Gastroesophageal sphincter (tissue), 3 donors: ENCODE measurements at regions not wholly inside any gene's neighbourhood (a gene's known extent, or its start where the extent isn't known, plus 50 kb on each side); places are given as distances from the start of the nearest gene placed in this dataset.

Source experiments
- POLR2A ChIP-seq, 2 donors: fragments of 450-650 bp; IDR thresholded peaks; one replicate each; pipeline ENCODE4 v1.6.1; 2017; ENCODE audit warnings: antibody characterized with exemption in 2 of 2, mild to moderate bottlenecking in 2 of 2, moderate library complexity in 1 of 2
- POLR2AphosphoS5 ChIP-seq: sonication (generic); formaldehyde crosslinking; IDR thresholded peaks from one replicate; pipeline ENCODE4 v1.6.1; 2017; ENCODE audit warnings: antibody characterized with exemption
- TF ChIP-seq, protein P1 (sequence below), 4 experiments: fragments of 200-600 bp in 2 of 4; fragments of 450-650 bp in 2 of 4; sonication (generic) in 1 of 4; IDR thresholded peaks; one replicate each; pipeline ENCODE4 v1.5.1; 2017 to 2019; ENCODE audit warnings: antibody characterized with exemption in 4 of 4, mild to moderate bottlenecking in 2 of 4, moderate library complexity in 2 of 4

GRCh38 chr6:137371634-137372016, 122.6 kb downstream of the OLIG3 start:
- TF ChIP-seq, protein P1, sequence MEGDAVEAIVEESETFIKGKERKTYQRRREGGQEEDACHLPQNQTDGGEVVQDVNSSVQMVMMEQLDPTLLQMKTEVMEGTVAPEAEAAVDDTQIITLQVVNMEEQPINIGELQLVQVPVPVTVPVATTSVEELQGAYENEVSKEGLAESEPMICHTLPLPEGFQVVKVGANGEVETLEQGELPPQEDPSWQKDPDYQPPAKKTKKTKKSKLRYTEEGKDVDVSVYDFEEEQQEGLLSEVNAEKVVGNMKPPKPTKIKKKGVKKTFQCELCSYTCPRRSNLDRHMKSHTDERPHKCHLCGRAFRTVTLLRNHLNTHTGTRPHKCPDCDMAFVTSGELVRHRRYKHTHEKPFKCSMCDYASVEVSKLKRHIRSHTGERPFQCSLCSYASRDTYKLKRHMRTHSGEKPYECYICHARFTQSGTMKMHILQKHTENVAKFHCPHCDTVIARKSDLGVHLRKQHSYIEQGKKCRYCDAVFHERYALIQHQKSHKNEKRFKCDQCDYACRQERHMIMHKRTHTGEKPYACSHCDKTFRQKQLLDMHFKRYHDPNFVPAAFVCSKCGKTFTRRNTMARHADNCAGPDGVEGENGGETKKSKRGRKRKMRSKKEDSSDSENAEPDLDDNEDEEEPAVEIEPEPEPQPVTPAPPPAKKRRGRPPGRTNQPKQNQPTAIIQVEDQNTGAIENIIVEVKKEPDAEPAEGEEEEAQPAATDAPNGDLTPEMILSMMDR (IDR thresholded peaks at IDR 0.05), result no peak
- no peak for TF ChIP-seq POLR2A (IDR thresholded peaks at IDR 0.05)
- no peak for TF ChIP-seq POLR2AphosphoS5
